ENCODE measurements at regions not wholly inside any gene's neighbourhood (a gene's known extent, or its start where the extent isn't known, plus 50 kb on each side); places are given as distances from the start of the nearest gene placed in this dataset.

DNA sequence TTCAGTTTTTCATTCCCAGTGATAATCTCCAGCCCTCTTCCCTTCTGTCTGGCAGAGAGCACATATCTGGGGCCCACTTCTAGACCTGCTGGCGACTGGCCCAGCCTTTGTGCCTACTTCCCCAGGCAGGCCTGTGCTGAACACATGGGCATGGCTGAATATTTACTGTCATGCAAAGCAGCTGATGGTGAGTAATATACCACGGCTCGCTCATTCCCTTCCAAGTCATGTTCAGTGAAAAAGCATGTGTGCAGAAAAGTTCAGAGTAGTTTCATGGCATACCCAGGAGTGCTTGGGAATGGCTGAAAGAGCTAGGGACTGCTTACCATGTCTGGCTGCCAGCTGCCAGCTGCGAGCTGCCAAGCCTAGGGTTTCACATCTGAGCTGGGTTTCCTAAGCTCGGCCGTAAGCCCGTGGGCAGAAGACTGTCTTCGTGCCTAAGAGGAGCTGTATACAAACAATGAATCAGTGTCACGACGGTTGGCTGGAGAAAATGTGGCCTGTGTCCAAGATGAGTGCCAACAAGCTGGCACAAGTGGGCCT lies 179.9 kb upstream of the PELI2 start:
- DNase-seq (ENCODE audit: low read depth), result peak; percentile 19

DNA sequence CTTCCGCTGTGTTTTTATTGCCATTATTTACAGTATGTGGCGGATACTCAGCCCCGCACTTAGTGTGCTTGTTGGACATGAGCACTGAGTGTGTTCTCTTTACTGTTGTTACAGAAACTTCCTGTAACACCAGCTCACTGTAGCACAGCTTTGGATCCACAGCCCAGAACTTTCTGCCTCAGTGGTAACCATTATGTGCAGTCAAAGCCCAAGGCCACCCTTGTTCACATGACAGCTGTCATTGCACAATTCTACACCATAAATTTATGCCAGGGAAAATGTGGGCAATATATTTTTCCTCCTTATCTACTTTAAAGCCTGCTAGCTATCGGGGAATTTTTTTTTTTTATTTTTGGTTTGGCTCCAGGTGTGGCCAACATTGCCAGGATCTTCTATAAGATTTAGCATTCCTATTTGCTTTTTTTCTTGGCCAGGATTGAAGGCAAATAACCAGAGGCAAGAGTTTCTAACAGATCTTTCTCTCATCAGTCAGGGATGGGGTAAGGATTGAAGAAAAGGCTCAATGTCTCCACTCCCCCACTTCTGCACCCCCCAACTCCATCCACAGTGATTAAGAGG lies 176.0 kb upstream of the PELI2 start:
- no peak for DNase-seq (ENCODE audit: low read depth)

DNA sequence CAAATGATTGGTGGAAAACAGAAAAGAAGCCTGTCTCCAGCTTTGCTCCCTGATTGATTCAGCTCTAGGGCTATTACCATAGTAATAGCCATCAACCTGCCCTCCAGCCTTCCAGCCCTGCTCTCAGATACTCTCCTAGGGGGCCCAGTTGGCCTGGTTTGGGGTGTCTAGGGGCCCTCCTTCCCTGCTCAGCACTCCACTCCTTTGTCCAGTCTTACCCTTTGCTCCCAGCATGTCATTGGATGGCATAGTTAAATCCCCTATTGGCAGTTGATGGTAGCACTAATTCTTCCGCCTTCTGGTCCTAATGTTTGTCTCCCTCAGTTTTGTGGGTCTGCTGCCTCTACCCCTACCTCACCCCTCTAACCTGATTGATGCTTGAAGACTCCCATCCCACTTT lies 175.4 kb upstream of the PELI2 start:
- no peak for DNase-seq (ENCODE audit: low read depth)

DNA sequence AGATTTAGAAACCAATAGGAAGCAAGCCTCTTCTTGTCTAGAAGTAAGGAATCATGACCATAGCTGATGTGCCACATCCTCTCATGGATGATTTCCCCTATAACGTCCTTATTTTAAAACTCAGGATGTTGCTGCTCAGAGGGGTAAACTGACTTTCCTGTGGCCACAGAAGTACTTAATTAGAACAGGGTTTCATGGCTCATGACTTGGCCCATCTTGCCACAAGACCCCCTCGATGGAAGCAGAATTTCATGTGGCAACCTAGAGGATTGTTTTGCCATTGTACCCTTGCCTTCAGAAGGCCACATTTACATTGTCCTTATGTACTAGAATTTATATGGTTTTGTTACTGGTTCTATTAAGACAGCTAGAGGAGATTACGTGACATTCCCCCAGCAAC lies 173.5 kb upstream of the PELI2 start:
- DNase-seq (ENCODE audit: low read depth), result no peak

DNA sequence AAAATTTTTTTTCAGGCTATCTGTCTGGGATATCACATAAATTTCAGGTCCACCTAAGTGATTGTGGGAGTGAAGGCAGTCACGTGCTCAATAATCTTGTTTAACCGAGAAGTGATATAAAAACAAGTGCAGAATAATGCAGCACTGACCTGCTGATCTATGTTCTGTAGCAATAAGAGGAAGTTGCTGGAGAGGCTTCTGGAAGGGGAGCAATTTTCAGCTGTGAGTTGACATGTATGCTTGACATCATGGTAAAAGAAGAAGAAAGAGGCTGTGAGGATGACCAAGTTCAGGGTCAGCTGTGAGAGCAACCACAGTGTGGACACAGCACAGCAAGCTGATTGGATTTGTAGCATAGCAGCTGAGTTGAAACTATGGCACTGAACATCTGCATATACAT lies 172.0 kb upstream of the PELI2 start:
- DNase-seq (ENCODE audit: low read depth), result no peak

DNA sequence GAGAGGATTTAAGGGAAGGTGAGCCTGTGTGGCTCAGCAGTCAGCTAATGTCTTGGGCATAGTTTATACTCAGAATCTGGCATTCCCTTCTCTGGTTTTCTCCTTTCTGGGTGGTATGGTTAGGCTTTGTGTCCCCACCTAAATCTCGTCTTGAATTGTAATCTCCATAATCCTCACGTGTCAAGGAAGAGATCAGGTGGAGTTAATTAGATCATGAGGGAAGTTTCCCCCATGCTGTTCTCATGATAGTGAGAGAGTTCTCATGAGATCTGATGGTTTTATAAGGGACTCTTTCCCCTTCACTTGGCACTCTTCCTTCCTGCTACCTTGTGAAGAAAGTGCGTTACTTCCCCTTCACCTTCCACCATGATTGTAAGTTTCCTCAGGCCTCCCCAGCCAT lies 169.8 kb upstream of the PELI2 start:
- DNase-seq (ENCODE audit: low read depth), result no peak

DNA sequence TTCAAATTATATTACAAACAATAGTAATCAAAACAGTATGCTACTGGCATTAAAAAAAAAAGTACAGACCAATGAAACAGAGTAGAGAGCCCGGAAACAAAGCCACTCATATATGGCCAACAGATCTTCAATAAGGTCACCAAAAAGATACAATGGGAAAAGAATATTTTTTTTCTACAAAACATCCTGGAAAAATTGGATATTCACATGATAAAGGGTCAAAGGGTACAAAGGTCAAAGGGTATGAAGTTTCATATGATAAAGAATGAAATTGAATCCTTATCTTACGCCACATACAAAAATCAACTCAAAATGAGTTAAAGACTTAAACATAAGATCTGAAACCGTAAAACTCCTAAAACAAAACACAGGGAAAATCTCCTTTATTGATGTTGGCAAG lies 168.5 kb upstream of the PELI2 start:
- no peak for DNase-seq (ENCODE audit: low read depth)

DNA sequence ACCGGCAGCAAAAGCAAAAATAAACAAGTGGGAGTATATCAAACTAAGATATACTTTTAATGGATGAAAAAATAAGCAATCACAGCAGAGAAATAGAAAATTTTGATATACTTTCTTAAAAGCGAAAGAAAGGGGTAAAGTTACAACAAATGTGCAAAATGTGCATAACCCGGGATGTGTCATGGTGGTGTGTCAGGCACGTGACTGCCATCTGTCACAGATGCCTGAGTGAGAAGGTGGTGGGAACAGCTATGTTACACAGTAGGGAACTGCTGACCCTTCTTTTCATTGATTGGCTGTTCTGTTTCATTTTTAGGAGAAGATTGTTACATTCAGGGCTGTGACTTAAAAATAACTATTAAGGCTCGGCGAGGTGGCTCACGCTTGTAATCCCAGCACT lies 168.1 kb upstream of the PELI2 start:
- no peak for DNase-seq (ENCODE audit: low read depth)

DNA sequence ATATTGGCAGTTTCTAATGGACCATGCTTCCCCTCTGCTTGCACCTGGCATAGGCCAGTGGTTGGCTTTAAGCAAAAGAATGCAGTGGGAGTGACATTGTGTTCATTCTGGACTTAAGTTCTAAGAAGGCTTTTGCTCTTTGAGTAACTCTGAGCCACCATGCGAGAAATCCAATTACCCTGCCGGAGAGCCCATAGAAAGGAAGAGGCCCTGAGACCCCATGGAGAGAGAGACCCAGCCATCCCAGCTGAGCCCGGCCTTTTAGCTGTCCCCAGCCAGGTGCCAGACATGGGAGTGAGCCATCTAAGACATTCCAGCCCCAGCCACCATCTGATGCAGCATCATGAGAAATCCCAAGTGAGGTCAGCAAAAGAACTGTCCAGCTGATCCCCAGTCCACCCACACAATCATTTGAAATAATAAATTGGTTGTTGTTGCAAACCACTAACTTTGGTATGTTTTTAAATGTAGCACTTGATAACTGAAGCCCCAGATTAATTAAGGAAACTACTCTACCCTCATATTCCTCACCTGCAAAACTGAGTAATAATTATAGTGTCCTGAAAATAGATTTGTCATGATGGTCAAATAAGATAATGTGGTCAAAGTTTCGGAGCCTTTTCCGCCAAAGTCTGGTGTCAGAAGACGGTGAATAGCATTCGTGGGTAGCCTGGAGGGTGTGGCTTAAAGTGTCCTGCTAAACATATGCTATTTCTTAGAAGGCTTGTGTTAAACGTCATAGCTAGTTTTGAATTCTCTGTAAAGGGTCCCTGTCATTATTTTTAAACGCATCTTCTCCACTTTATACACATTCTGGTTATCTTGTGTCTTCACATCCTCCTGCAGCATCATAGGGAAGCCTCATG lies 166.6 kb upstream of the PELI2 start:
- DNase-seq (ENCODE audit: low read depth), result no peak

DNA sequence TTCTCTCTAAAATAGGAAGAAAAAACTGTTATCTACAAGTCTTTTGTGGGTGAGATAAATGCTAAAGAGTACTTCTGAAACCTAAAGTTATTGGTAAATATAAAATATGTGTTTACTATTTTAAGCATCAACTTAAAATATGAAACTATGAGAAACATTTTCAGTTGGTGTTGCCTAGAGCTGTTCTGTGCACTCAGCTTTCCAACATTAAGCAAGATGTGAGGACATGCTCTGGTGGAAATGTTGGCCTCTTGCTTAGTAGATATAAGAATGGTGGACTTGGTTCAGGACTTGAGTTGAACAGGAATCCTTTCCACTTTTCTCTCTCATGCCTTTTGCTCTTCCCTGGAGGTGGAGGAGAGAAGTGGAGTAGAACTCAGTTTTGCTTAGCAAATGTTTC lies 164.1 kb upstream of the PELI2 start:
- DNase-seq (ENCODE audit: low read depth), result no peak

DNA sequence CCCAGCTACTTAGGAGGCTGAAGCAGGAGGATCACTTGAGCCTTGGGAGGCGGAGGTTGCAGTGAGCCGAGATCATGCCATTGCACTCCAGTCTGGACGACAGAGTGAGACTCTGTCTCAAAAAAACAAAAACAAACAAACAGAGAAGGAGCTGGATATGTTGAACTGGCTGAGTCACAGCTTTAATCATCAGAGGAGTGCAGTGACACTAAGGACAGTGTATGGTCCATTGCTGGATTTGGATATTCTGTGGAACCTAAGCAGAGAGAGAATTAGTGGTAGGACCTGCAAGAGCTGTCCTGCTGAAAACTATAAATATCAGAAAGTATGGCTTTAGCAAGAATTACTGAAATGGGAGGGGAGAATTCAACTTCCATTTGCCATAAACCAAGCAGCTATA lies 163.0 kb upstream of the PELI2 start:
- no peak for DNase-seq (ENCODE audit: low read depth)

DNA sequence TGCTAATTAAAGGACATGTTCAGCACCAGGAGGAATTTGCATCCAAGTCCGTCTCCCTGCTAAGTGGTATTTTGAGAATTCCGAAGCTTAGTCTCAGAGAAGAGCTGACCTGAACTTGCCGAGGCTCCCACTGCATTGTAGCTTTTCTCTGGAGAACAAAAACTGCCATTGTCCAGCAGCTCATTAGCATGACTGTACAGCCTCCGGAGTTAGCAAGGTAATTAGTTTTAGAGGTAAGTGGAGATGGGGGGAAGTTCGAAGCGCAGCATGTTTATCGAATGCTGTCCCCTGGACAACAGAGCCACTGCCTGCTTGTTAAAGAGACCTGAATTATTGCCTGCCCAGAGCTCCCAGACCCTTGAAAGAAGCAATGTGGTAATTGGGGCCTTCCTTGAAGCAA lies 160.3 kb upstream of the PELI2 start:
- no peak for DNase-seq (ENCODE audit: low read depth)

DNA sequence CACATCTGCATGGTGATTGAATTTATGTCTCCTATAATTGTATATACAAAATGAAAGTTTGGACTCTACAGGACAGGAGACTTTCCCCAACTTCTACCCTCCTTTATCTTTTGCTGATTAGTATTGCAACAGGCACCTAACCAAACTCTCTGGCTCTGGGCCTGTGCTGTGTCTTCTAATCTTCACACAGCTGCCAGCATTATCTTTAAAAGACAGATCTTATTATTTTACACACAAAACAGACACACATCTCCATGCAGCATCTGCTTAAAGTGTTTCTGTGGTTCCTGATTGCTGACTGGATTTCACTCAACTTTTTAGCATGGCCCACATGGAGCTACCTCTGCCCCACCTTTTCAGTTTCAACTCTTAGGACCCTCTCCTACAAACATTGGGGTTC lies 154.9 kb upstream of the PELI2 start:
- no peak for DNase-seq (ENCODE audit: low read depth)

DNA sequence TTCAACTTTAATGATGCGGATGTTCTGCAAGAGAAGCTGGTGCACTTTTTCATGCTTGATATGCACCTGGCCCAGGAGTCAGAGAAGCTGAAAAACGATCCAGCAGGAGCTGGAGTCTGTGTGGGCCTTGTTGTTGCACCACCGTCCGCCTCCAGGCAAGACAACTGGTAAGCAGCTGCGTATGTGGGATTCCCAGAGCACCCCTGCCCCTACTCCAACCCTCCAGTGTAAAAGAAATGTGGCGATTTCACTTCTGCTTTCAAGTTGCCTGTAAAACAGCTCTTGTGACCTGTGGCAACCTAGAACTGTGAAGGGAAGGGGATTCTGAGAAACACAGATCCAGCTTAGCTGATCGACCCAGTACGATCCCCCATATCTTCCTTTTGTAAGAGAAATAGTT lies 154.1 kb upstream of the PELI2 start:
- no peak for DNase-seq (ENCODE audit: low read depth)

DNA sequence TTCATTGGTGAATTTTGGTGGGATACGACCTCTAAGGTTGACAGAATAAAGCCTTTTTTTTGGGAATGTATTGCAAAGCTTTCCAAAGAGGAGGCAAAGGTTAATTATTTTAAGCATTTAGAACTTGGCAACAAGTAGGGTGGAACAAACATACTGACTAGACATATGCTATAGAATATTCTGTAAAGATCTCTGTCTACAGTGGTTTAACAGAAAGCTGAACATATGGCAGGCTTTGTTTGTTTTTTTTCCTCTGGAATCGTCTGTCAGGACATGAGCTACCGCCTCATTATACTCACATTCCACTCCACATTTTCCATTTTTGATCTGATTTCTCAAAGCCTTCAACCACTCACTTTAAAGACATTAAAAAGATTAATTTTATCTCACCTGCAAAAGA lies 153.4 kb upstream of the PELI2 start:
- no peak for DNase-seq (ENCODE audit: low read depth)

DNA sequence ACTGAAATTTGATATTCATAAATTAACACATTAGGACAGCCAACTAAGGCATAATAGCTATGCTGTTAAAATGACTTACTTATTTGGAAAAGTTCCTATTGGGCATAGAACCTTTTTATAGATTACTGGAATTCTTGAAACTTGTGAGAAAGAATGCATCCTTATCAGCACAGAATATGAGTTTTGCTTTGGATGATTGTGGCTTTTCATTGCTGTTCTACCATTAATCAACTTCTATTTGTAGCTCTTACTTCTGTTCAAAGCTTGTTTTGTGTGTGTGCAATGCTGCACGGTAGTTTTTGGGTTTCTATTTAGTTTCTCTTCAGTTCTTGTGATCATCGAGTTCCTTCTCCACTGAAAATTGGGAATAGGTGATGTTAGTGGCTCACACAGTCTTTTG lies 152.4 kb upstream of the PELI2 start:
- no peak for DNase-seq (ENCODE audit: low read depth)

DNA sequence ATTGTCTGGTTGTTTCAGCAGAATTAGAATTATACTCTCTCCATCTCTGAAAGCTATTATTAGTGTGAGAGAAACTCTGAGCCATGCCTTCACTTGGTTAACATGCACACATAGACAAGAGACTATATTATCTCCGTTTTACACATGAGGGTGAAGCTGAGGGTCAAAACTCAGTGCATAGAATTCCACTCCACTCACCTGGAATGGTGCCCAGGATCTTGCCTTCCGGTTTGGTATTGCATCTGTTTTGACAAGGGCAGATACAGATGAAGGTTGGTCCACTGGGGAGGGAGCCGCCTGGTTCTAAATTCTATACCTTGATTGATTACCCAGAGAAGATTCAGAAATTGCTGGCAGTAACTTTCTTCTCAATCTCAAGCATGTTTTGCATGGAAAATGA lies 149.5 kb upstream of the PELI2 start:
- DNase-seq (ENCODE audit: low read depth), result no peak

DNA sequence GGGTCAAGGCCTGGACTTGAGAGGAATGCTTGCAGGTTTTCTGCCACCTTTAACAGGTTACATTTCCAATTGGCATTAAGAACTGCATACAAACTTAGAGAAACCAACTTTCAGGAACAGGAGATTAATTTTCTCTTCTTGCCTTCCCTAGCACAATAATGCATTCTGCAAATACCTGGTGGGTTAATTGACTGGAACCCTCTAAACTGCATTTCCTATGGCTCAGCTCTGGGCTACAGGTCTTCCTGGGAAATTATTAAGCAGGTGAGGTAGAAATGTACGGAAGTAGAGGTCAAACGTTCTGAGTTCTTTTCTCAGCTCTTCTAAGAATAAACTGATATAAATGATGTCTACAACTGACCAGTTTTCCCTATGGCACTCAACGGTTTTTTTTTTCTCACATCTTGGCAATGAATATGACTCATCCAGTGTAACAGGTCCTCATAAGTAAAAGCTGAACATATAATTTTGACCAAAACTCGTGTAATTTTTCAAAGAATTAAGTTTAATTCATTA lies 144.9 kb upstream of the PELI2 start:
- DNase-seq (ENCODE audit: low read depth), result no peak

DNA sequence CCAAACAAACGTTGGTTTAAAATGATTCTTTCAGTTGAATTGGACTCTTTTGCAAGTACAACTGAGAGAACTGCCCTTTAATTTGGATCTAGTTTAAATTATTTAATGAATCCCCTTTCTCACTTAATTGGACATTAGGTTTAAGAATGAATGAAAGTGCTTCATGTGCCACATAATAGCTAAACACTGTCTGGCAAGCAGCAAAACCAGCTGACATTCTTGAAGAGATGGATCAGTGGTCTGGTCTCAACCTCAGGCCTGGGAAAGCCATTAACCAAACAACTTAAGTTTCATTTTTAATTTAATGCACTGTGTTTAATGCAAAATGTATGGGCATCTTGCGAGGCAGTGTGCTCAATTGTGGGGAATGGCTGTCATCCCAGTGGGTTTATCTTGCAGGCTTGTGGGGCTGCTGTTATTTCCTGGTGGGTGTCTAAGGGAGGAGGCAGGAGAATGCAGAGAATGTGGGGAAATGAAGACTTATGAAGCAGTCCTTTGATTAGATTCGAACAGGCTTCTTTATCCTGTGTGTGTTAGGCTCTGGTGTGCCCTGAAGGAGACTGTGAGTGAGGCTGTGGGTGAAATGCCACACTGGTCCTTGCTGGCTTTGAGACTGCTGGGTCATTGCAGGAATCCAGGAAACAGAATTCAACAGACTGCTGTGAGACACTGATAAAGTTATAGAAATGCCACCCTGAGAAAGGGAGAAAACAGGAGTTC lies 144.1 kb upstream of the PELI2 start:
- DNase-seq (ENCODE audit: low read depth), result no peak

DNA sequence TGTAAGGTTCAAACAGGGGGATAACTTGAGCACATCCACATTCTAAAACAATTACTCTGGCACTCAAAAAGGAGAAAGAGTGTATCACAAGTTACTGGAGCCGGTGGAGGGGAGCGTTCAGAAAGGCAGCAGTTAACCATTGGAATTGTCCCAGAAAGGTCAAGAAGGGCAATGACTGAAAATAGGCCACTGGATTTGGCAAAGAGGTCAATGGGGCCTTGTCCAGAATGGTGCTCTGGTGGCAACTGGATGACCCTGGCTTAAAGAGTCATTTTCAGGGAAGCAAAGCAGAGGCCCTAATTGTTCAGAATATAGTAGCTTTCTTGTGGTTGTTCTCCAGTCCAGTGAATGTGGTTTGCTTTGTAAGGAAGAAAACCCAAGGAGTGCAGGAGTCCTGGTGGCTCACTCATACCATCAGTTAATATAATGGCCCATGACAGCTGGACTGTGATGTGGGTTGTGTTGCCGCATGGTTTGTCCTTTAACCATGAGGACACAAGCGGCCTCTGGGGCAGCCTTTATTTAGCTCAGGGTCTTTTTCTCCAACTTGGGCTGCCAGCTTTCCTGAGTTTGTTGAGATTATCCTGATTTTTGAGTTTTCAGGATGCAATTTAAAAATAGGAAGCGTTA lies 142.8 kb upstream of the PELI2 start:
- no peak for DNase-seq (ENCODE audit: low read depth)

DNA sequence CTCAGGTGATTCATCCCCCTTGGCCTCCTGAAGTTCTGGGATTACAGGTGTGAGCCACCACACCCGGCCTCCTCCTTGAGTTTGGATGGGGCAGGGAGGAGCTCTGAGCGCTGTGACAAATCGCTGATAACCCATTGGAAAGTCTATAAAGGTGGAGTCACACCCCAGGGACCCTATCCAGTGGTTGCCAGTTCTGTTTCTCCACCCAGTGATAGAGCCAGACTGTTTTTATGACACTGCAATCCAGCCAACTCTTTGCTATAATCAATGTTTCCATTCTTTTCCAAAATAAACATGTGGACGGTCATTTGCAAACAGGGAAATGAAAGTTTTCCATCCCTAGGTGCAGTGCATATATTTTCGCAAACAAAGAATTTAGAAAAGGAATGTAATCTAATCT lies 142.0 kb upstream of the PELI2 start:
- no peak for DNase-seq (ENCODE audit: low read depth)

DNA sequence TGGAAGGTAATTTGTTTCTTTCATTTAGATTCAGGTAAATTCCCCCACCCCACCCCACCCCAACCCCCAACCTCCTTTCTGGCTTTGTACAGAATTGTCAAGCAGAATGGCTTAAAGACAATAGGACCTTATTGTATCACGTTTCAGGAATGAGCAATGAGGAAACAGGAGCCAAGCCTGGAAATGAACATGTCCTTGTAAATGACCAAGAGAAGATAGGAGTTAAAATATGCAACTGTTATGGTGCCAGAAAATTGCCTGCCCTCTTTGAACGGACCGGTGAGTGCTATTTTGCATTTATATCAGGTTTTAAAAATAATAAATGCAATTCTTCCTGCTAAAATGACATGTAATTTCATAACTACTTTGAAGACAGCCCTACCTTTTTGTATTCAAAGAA lies 141.6 kb upstream of the PELI2 start:
- DNase-seq (ENCODE audit: low read depth), result no peak

Measured in stromal cell of bone marrow (primary cell).